HL-60/S4 treated with retinoic acid at 250 ng/mL for 4 days and 3 days (cell line): ENCODE measurements at regions not wholly inside any gene's neighbourhood (a gene's known extent, or its start where the extent isn't known, plus 50 kb on each side); places are given as distances from the start of the nearest gene placed in this dataset.
"Not testable (repeated sequence)": the region's sequence is repeated elsewhere in the genome, so short reads cannot be mapped to it uniquely, and the experiment has no call there.

Experiments used
- in situ Hi-C: fragments of 300-500 bp; cut with MboI; formaldehyde crosslinking; loops from 2 replicates; pipeline ENCODE4 v1.7.0; 2022; ENCODE audit warnings: low sequenced_read_pairs

- in situ Hi-C loops = no loop called here
Observed at GRCh38 chr22:22976033-22976922, 88.7 kb downstream of the IGLL5 start.

DNA sequence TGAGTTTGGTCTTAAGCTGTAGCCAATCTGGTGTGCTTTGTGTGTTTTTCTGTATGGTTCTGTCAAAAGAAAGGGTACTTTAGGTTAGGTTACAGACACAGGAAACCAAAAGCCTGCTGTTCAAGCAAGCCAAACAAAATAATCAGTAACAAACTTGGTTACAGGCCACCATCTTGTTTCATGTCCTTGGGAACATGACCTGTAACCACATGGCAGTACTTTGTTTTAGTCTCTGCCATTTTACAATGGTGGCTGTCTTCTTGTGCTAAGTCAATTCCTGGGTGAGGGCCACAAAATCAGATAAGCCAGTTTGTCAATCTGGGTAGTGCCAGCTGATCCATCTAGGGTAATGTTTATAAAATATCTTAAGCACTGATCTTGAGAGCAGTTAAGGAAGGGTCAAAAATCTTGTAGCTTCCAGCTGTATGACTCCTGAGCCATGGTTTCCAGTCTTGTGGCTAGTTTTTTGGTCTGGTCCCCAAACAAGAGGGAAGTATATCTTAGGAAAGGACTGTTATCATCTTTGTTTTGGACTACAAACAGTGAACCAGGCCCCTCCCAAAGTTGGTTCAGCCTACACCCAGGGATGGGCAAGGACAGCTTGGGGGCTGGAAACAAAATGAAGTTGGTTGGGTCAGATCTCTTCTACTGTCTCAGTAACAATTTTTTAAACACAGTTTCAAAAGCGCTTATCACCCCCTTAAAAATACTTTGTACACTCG, 90.0 kb downstream of the IGLL5 start:
- in situ Hi-C loops = no loop called here

DNA sequence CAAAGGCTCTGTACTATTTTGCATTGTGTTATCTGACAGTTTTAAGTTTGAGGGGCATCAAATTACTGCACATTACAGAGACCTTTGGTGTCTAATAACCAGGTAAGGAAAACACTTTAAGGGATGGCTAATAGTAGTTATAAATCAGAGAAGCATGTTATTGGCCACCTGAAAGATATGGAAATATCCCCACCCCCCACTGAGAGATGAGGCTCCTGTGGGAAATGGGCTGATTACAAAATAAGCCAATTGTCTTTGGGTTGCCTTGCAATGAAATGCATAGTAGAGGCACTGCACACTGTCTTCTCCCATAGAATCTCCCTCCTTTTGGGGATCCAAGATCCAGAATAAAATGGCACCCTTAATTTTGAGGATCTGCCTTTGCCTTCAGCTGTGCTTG, 91.0 kb downstream of the IGLL5 start:
- in situ Hi-C loops = no loop called here

GRCh38 chr22:22979121-22979724, 91.1 kb upstream of the GNAZ start:
- in situ Hi-C loops = no loop called here

GRCh38 chr22:22979954-22980353, 90.4 kb upstream of the GNAZ start:
- in situ Hi-C loops = no loop called here

DNA sequence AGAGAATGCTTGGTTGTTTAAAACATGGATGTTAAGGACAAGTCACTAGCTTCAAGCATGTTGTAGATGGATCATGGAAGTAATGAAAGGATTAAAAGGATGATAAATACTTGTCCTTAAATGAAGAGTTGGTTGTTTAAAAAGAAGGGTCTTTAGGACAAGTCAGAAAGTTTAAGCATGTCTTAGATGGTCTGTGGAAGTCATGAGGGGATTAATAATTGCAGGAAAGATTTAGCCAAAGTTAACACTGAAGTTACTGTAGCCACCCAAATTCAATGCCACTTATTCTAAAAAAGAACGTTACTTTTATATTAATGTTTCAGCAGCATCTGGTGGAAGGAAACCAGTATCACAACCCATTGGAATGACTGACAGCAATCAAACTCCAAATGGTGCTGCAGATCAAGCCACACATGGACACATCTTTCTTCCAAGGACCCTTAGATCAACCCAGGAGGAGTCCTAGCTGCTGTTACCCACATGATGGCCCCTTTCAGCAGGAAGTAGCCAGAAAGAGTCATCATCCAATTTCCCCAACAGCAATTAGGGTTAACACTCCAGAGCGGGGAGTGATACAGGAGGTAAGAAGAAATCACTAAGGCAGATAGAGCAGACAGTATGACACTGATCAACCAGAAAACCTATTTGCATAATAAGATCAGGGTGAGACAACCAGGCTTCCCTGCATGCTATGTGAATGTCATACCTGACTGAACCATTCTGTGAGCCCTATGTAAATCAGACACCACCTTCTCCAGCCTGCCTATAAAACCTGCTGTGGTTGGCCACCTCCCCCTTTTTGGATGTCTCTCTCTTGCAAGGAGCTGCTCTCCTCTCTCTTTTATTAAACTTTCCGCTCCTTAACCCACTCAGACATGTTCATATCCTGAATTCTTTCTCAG, 88.4 kb upstream of the GNAZ start:
- in situ Hi-C loops = no loop called here

DNA sequence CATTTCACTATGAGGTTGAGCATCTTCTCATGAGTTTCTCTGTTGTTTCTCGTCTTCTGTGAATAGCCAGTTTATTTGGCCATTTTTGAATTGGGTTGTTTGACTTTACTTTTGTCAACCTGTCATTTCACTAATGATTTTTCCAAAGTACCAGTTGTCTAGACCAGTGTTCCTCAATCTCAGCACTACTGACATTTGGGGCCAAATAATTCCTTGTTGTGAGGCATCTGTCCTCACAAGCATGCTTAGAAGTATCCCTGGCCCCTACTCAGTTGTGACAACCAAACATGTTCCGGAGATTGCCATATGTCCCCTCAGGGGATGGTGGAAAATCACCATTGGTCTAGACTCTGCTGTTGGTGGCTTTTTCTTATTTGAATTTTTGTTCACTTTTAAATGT, 87.7 kb upstream of the GNAZ start:
- in situ Hi-C loops = no loop called here

DNA sequence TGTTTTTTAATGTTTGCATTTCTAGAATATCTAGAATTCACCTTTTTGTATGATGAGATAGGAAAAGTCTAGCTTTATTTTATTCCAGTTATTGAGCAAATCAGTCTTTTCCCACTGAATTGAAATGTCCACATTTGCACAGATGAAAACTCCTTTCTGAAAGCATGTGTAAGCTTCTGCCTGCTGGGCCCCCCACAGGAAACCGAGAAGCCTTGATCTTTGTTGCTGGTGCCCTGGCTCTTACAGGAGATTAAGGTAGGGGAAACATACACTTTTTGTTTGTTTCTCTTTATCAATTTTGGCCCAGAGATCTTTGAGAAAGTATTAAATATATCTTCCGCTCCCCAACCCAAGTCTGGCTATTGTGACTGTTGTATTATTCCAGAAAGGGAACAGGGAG, 87.2 kb upstream of the GNAZ start:
- in situ Hi-C loops = no loop called here

DNA sequence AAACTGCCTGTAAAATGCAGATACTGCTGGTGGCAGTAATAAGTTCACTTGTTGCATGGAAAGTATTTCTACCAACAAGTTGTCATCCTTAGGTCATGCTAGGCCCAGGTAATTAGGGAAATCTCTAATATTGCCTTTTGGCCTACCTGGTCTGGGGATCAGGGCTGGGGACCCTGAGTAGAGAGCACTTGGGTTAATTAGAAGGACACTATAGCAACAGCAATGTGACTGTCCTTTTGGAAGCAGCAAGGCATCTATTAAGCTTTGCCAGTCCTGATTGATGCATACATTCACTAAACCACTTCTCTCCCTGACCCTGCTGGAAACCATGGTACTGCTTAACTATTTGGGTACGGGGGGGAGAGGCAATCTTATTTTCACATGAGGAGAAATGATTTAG, 86.5 kb upstream of the GNAZ start:
- in situ Hi-C loops = no loop called here

DNA sequence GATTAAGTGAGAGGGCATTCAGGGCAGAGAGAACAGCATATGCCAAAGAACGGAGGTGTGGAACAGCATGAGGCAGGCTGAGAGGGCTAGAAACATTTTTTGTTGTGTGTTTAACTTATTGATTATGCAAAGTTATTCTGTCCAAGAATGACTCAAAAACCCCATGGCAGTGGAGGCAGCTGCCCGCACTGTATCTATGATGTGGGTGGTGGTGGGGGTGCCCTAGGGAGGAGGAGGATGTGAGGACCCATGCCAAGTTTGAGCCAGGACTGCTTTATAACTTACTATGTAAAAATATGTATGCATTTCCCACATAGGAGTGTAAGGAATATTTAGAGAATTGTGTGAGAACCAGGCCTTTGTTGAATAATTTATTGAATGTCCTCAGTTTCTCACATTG, 85.4 kb upstream of the GNAZ start:
- in situ Hi-C loops = no loop called here

- in situ Hi-C loops = no loop called here
Observed at GRCh38 chr22:22986008-22986407, 84.3 kb upstream of the GNAZ start.

DNA sequence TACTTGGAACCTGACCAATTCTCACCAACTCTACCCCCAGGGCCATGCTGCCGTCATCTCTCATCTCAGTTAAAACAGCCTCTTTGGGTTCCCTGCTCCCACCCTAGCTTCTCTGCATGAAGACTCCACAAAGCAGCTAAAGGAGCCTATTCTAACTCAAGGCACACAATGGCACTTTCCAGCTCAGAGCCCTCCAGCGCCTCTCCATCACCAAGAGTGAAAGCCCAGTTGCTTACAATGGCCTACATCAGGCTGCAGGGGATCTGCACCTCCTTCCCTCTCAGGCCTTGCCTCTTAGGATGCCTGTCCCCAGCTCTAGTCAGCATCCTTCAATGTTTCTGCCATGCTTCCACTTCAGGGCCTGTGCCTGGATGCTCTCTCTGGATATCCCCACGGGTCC, 83.7 kb upstream of the GNAZ start:
- in situ Hi-C loops = no loop called here

- in situ Hi-C loops = no loop called here
Observed at GRCh38 chr22:22988150-22988549, 82.2 kb upstream of the GNAZ start.

GRCh38 chr22:22988785-22989184, 81.5 kb upstream of the GNAZ start:
- in situ Hi-C loops = no loop called here

DNA sequence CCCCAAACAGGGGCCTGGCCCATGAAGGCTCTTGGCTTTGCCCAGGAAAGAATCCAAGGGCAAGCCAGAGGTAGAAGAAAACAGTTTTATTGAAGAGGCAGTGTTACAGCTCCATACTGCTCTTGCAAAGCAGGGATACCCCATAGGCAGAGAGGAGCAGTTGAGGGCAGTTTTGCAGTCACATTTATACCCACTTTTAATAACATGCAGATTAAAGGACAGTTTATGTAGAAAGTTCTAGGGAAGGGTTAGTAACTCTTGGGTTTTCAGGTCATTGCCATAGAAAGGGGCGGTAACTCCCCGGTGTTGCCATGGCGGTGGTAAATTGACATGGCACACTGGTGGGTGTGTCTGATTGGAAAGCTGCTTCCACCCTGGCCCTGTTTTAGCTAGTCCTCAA, 80.5 kb upstream of the GNAZ start:
- in situ Hi-C loops = no loop called here

DNA sequence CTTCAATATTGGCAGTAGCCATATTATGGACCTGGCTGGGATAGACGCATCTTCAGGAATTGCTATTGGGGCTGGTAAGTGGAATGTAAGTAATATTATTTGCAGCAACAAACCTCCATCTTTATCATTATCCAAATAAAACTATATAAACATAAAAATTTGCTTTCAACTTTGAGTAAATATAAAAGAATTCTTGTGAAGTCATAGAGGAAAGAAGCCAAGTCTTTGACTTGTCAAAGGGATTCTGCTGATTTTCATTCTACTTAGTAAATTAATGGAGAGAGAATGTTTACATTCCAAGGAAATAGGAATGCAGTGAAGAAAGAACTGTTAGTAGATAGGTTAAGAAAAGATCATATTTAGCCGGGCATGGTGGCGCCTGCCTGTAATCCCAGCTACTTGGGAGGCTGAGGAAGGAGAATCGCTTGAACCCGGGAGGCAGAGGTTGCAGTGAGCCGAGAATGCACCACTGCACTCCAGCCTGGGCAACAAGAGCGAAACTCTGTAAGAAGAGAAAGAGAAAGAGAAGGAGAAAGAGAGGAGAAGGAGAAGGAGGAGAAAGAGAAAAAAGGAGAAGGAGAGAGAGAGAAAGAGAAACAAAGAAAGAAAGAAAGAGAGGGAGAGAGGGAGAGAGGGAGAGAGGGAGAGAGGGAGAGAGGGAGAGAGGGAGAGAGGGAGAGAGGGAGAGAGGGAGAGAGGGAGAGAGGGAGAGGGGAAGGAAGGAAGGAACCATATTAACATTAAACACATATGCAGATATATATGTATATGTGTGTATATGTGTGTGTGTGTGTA, 79.4 kb upstream of the GNAZ start:
- in situ Hi-C loops = not testable (repeated sequence)

DNA sequence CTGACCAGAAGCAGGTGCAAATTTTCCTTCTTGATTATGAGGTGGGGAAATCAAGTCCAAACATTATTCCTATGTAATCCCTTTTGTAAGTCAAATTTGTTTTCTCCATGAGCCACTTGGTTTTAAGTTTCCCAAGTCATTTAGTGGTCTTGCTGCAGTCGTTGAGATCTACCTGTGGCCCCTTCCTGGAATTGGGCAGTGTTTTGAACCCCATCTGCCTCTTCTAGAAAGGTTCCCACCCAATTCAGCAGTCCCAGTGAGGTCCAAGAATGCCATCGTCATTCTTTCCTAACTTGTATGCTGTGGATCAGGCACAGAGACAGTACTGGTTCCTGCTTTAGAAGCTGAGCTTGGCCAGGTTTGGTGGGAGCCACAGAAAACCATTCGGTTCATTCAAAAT, 77.8 kb upstream of the GNAZ start:
- in situ Hi-C loops = no loop called here

DNA sequence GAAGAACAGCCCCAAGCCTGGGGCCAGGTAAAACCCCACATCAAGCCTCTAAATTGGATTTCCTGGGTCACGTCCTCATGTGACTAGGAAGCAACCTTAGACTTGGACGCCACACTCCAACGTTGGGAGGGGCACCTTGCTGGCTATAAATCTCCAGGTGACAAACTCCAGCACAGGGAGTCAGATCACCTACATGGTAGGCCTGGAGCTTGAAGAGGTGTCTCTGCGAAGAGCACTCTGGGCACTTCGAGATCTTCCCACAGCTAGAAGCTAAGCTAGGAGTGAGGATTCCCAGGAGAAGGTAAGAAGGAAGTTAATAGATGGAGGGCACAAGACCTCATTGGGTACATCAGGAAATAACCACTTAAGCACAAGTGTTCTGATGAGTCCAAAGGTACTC, 77.1 kb upstream of the GNAZ start:
- in situ Hi-C loops = no loop called here

DNA sequence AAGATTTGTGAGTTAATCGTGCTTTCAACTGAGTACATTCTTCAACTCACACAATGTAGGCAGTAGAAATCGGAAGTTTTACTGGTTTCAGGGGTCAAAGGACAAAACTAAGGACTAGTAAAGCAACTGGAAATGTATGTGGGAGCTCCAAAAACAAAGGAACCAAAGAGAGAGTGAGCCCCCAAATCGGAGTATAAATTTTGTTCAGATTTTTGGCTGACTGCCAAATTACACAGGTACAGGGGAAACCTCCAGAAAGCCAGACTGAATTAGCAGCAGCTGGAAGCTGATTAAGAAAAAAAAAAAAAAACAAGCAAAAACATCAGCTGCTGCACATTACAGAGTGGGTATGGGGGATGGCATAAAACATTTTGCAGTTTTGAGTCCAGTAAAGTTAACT, 75.2 kb upstream of the GNAZ start:
- in situ Hi-C loops = no loop called here
